ENCODE measurements at regions not wholly inside any gene's neighbourhood (a gene's known extent, or its start where the extent isn't known, plus 50 kb on each side); places are given as distances from the start of the nearest gene placed in this dataset.

DNA sequence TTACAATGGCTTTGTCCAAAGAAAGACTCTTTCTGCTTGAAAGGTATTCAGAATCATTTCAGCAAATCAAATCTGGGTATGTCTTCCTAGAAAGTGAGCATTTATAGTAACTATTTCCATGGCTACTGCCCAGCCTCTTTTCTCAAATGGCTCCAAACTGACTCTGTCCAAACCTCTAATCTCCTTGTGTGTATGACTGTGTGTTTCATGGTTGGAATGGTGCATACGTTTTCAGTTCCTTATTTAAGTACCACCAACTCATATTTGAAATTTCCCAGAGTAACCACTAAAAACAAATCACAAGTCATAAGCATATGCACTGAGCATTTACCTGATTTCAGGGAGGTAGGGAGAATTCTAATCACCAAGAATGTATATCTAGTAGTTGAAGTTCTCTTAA lies 106.0 kb downstream of the TMEM144 start:
- CTCF ChIA-PET (ENCODE audit: unreplicated experiment), result no interaction called here
- no TSS peak for BruUV-seq (replicated peaks)
- intact Hi-C loops (cut with micrococcal nuclease; ENCODE audit: unreplicated experiment), result no loop called here
- TF ChIP-seq, protein P1, sequence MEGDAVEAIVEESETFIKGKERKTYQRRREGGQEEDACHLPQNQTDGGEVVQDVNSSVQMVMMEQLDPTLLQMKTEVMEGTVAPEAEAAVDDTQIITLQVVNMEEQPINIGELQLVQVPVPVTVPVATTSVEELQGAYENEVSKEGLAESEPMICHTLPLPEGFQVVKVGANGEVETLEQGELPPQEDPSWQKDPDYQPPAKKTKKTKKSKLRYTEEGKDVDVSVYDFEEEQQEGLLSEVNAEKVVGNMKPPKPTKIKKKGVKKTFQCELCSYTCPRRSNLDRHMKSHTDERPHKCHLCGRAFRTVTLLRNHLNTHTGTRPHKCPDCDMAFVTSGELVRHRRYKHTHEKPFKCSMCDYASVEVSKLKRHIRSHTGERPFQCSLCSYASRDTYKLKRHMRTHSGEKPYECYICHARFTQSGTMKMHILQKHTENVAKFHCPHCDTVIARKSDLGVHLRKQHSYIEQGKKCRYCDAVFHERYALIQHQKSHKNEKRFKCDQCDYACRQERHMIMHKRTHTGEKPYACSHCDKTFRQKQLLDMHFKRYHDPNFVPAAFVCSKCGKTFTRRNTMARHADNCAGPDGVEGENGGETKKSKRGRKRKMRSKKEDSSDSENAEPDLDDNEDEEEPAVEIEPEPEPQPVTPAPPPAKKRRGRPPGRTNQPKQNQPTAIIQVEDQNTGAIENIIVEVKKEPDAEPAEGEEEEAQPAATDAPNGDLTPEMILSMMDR (conservative IDR thresholded peaks at IDR 0.05; ENCODE audit: low read length), result no peak
- no peak for TF ChIP-seq EZH2phosphoT487 (IDR thresholded peaks at IDR 0.05; ENCODE audit: borderline replicate concordance, low read depth, low read length)
- Histone ChIP-seq H3K4me2 (ENCODE audit: low read length) (no peak overlapping the region), H3K4me1 (ENCODE audit: insufficient read depth, low read length, poor library complexity, severe bottlenecking) (no peaks in the 10 kb centered on the region), H3K79me2 (ENCODE audit: insufficient read depth, low read depth, low read length) (no peaks in the 10 kb centered on the region), H2AFZ (ENCODE audit: low read length) (no peak overlapping the region), H4K20me1 (ENCODE audit: insufficient read depth, low read length) (no peaks in the 10 kb centered on the region), H3K4me3 (ENCODE audit: low read depth, low read length, poor library complexity, severe bottlenecking) (no peak overlapping the region), H3K9me3 (ENCODE audit: low read length) (no peaks in the 10 kb centered on the region), H3K27ac (ENCODE audit: low read depth, low read length, poor library complexity, severe bottlenecking) (no peak overlapping the region), H3K9me2 (ENCODE audit: insufficient read depth, low read length) (no peaks in the 10 kb centered on the region), H3K36me3 (ENCODE audit: insufficient read depth, low read length) (no peaks in the 10 kb centered on the region)
- DNase-seq (ENCODE audit: low spot score), result no peak
- POLR2A ChIA-PET, result no interaction called here

DNA sequence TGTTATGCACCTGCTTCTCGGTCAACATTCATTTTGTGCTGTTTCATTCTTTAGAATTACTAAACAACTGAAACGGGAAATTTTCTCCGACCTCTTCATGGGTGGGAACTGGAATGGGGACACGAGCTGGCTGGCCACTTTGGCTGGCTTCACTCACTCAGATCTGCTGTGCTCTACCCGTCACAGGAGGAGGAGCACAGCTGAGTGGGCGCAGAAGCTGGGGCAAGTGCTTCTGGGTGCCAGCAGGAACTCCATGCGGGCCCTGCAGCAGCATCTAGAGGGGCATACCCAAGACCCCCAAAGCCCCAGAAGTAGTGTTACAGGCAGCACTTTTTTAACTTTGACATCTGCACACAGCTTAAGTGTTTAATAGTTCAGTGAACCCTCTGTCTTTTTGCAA lies 109.6 kb downstream of the TMEM144 start:
- ChIA-PET CTCF (ENCODE audit: unreplicated experiment) (no interaction called here), POLR2A (no interaction called here)
- H2AFZ ChIP-seq (ENCODE audit: low read length), result no peak overlapping the region
- no peaks in the 10 kb centered on the region for H3K9me2 ChIP-seq (ENCODE audit: insufficient read depth, low read length)
- H3K79me2 ChIP-seq (ENCODE audit: insufficient read depth, low read depth, low read length), result no peaks in the 10 kb centered on the region
- no peak for DNase-seq (ENCODE audit: low spot score)
- H3K4me2 ChIP-seq (ENCODE audit: low read length), result no peak overlapping the region
- TF ChIP-seq, protein P1 (conservative IDR thresholded peaks at IDR 0.05; ENCODE audit: low read length), result no peak
- no peak for TF ChIP-seq EZH2phosphoT487 (IDR thresholded peaks at IDR 0.05; ENCODE audit: borderline replicate concordance, low read depth, low read length)
- no peak overlapping the region for H3K27ac ChIP-seq (ENCODE audit: low read depth, low read length, poor library complexity, severe bottlenecking)
- no peaks in the 10 kb centered on the region for H4K20me1 ChIP-seq (ENCODE audit: insufficient read depth, low read length)
- no peak overlapping the region for H3K4me3 ChIP-seq (ENCODE audit: low read depth, low read length, poor library complexity, severe bottlenecking)
- intact Hi-C loops (cut with micrococcal nuclease; ENCODE audit: unreplicated experiment), result no loop called here
- no TSS peak for BruUV-seq (replicated peaks)
- no peaks in the 10 kb centered on the region for H3K9me3 ChIP-seq (ENCODE audit: low read length)
- no peaks in the 10 kb centered on the region for H3K36me3 ChIP-seq (ENCODE audit: insufficient read depth, low read length)
- H3K4me1 ChIP-seq (ENCODE audit: insufficient read depth, low read length, poor library complexity, severe bottlenecking), result no peaks in the 10 kb centered on the region

- no peaks in the 10 kb centered on the region for H3K4me1 ChIP-seq (ENCODE audit: insufficient read depth, low read length, poor library complexity, severe bottlenecking)
- TF ChIP-seq, protein P1 (conservative IDR thresholded peaks at IDR 0.05; ENCODE audit: low read length), result no peak
- TF ChIP-seq EZH2phosphoT487 (IDR thresholded peaks at IDR 0.05; ENCODE audit: borderline replicate concordance, low read depth, low read length), result no peak
- no peaks in the 10 kb centered on the region for H3K9me3 ChIP-seq (ENCODE audit: low read length)
- H3K36me3 ChIP-seq (ENCODE audit: insufficient read depth, low read length), result no peaks in the 10 kb centered on the region
- no peak overlapping the region for H2AFZ ChIP-seq (ENCODE audit: low read length)
- H3K4me2 ChIP-seq (ENCODE audit: low read length), result no peak overlapping the region
- no peaks in the 10 kb centered on the region for H3K9me2 ChIP-seq (ENCODE audit: insufficient read depth, low read length)
- no peak overlapping the region for H3K4me3 ChIP-seq (ENCODE audit: low read depth, low read length, poor library complexity, severe bottlenecking)
- H3K27ac ChIP-seq (ENCODE audit: low read depth, low read length, poor library complexity, severe bottlenecking), result no peak overlapping the region
- ChIA-PET POLR2A (interaction anchor here (0.6 to 1.2 kb wide), 3 partner anchors 21 to 1281 kb away, joined by 3 to 4 read pairs (median 3); no protein-coding TSS in a partner anchor), CTCF (ENCODE audit: unreplicated experiment) (no interaction called here)
- intact Hi-C loops (cut with micrococcal nuclease; ENCODE audit: unreplicated experiment), result no loop called here
- no peaks in the 10 kb centered on the region for H4K20me1 ChIP-seq (ENCODE audit: insufficient read depth, low read length)
- BruUV-seq (replicated peaks), result no TSS peak
- H3K79me2 ChIP-seq (ENCODE audit: insufficient read depth, low read depth, low read length), result no peaks in the 10 kb centered on the region
- no peak for DNase-seq (ENCODE audit: low spot score)
Measured at GRCh38 chr4:158322109-158322508, 111.8 kb downstream of the TMEM144 start.
